ENCODE measurements at regions not wholly inside any gene's neighbourhood (a gene's known extent, or its start where the extent isn't known, plus 50 kb on each side); places are given as distances from the start of the nearest gene placed in this dataset.

- TF ChIP-seq POLR2AphosphoS5 (IDR thresholded peaks at IDR 0.05; ENCODE audit: borderline replicate concordance, low read depth, low read length) (no peak), EZH2 (IDR thresholded peaks at IDR 0.05) (no peak), FOXP2 (optimal IDR thresholded peaks at IDR 0.05; ENCODE audit: control extremely low read depth, extremely low read length, insufficient read depth) (no peak)
Measured at GRCh38 chr3:159895430-159895829, 93.2 kb upstream of the IL12A start.

Measured in SK-N-MC (cell line).